ENCODE measurements at regions not wholly inside any gene's neighbourhood (a gene's known extent, or its start where the extent isn't known, plus 50 kb on each side); places are given as distances from the start of the nearest gene placed in this dataset.
"Not testable (repeated sequence)": the region's sequence is repeated elsewhere in the genome, so short reads cannot be mapped to it uniquely, and the experiment has no call there.

- TF ChIP-seq, protein P1, sequence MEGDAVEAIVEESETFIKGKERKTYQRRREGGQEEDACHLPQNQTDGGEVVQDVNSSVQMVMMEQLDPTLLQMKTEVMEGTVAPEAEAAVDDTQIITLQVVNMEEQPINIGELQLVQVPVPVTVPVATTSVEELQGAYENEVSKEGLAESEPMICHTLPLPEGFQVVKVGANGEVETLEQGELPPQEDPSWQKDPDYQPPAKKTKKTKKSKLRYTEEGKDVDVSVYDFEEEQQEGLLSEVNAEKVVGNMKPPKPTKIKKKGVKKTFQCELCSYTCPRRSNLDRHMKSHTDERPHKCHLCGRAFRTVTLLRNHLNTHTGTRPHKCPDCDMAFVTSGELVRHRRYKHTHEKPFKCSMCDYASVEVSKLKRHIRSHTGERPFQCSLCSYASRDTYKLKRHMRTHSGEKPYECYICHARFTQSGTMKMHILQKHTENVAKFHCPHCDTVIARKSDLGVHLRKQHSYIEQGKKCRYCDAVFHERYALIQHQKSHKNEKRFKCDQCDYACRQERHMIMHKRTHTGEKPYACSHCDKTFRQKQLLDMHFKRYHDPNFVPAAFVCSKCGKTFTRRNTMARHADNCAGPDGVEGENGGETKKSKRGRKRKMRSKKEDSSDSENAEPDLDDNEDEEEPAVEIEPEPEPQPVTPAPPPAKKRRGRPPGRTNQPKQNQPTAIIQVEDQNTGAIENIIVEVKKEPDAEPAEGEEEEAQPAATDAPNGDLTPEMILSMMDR (IDR thresholded peaks at IDR 0.05), result not testable (repeated sequence)
- TF ChIP-seq, protein P2, sequence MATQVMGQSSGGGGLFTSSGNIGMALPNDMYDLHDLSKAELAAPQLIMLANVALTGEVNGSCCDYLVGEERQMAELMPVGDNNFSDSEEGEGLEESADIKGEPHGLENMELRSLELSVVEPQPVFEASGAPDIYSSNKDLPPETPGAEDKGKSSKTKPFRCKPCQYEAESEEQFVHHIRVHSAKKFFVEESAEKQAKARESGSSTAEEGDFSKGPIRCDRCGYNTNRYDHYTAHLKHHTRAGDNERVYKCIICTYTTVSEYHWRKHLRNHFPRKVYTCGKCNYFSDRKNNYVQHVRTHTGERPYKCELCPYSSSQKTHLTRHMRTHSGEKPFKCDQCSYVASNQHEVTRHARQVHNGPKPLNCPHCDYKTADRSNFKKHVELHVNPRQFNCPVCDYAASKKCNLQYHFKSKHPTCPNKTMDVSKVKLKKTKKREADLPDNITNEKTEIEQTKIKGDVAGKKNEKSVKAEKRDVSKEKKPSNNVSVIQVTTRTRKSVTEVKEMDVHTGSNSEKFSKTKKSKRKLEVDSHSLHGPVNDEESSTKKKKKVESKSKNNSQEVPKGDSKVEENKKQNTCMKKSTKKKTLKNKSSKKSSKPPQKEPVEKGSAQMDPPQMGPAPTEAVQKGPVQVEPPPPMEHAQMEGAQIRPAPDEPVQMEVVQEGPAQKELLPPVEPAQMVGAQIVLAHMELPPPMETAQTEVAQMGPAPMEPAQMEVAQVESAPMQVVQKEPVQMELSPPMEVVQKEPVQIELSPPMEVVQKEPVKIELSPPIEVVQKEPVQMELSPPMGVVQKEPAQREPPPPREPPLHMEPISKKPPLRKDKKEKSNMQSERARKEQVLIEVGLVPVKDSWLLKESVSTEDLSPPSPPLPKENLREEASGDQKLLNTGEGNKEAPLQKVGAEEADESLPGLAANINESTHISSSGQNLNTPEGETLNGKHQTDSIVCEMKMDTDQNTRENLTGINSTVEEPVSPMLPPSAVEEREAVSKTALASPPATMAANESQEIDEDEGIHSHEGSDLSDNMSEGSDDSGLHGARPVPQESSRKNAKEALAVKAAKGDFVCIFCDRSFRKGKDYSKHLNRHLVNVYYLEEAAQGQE (IDR thresholded peaks at IDR 0.05; ENCODE audit: insufficient read depth in 1 of 2, low read depth in 2 of 2, low read length in 1 of 2), result not testable (repeated sequence)
- TF ChIP-seq POLR2AphosphoS5 (IDR thresholded peaks at IDR 0.05; ENCODE audit: low read depth, low read length); SIN3A (IDR thresholded peaks at IDR 0.05; ENCODE audit: borderline replicate concordance, insufficient read depth, low read depth, low read length): not testable (repeated sequence)
These were observed 196.1 kb downstream of the SPATA31A1 start for GRCh38 chr9:39551544-39551943.
